ENCODE measurements at regions not wholly inside any gene's neighbourhood (a gene's known extent, or its start where the extent isn't known, plus 50 kb on each side); places are given as distances from the start of the nearest gene placed in this dataset.

GRCh38 chr1:34655875-34656240 is 99.0 kb upstream of the GJB5 start:
- no peaks in the 10 kb centered on the region for H3K36me3 ChIP-seq
- H3K9me3 ChIP-seq (replicated peaks in 1 of 11) = no peaks in the 10 kb centered on the region
- no peak overlapping the region; a peak in 1 of 22 replicates for H3K27ac ChIP-seq
- no peak overlapping the region for H3K9ac ChIP-seq
- H3K4me2 ChIP-seq = peak overlapping the region; percentile 2 to 53 (median 34); a peak in 12 of 22 replicates
- peaks cover 8 to 14% (median 12%) of the 10 kb centered on the region in 10 experiments; a peak in 17 of 20 replicates for H3K4me1 ChIP-seq
- H3K4me3 ChIP-seq = no peak overlapping the region
- H4K20me1 ChIP-seq = no peaks in the 10 kb centered on the region
- no peak for TF ChIP-seq Cebpa-rat (IDR thresholded peaks at IDR 0.05)
- H3K27me3 ChIP-seq = no peaks in the 10 kb centered on the region

- peak overlapping the region in 1 of 11 experiments; percentile 47; a peak in 1 of 22 replicates for H3K4me2 ChIP-seq
- no peaks in the 10 kb centered on the region for H3K27me3 ChIP-seq
Observed at GRCh38 chr1:34656299-34656698, 98.5 kb upstream of the GJB5 start.

GRCh38 chr1:34656731-34657130 is 98.1 kb upstream of the GJB5 start:
- H4K20me1 ChIP-seq = no peaks in the 10 kb centered on the region
- H3K9me3 ChIP-seq (replicated peaks in 1 of 11) = no peaks in the 10 kb centered on the region
- H3K36me3 ChIP-seq = no peaks in the 10 kb centered on the region
- H3K27ac ChIP-seq = no peak overlapping the region
- H3K9ac ChIP-seq = no peak overlapping the region
- H3K4me1 ChIP-seq = peaks cover 8 to 14% (median 12%) of the 10 kb centered on the region in 10 experiments; a peak in 17 of 20 replicates
- no peak overlapping the region for H3K4me3 ChIP-seq
- no peaks in the 10 kb centered on the region for H3K27me3 ChIP-seq
- no peak for TF ChIP-seq Cebpa-rat (IDR thresholded peaks at IDR 0.05)
- no peak overlapping the region for H3K4me2 ChIP-seq

More at GRCh38 chr1:34656299-34656698, 98.5 kb upstream of the GJB5 start:
- H3K4me3 ChIP-seq = no peak overlapping the region
- H3K36me3 ChIP-seq = no peaks in the 10 kb centered on the region
- peaks cover 8 to 14% (median 12%) of the 10 kb centered on the region in 10 experiments; a peak in 17 of 20 replicates for H3K4me1 ChIP-seq
- H4K20me1 ChIP-seq = no peaks in the 10 kb centered on the region
- no peak overlapping the region for H3K9ac ChIP-seq
- no peak overlapping the region for H3K27ac ChIP-seq
- no peaks in the 10 kb centered on the region for H3K9me3 ChIP-seq (replicated peaks in 1 of 11)
- TF ChIP-seq Cebpa-rat (IDR thresholded peaks at IDR 0.05) = no peak

- Histone ChIP-seq H3K27me3 (no peaks in the 10 kb centered on the region), H3K9ac (no peak overlapping the region), H3K4me3 (no peak overlapping the region), H3K4me2 (no peak overlapping the region), H3K9me3 (replicated peaks in 1 of 11) (no peaks in the 10 kb centered on the region), H3K27ac (no peak overlapping the region), H4K20me1 (no peaks in the 10 kb centered on the region), H3K4me1 (peaks cover 8 to 14% (median 12%) of the 10 kb centered on the region in 10 experiments; a peak in 17 of 20 replicates), H3K36me3 (no peaks in the 10 kb centered on the region)
- no peak for TF ChIP-seq Cebpa-rat (IDR thresholded peaks at IDR 0.05)
Observed at GRCh38 chr1:34657266-34657665, 97.6 kb upstream of the GJB5 start.

- no peak overlapping the region for H3K4me3 ChIP-seq
- TF ChIP-seq Cebpa-rat (IDR thresholded peaks at IDR 0.05) = no peak
- H3K36me3 ChIP-seq = no peaks in the 10 kb centered on the region
- no peaks in the 10 kb centered on the region for H4K20me1 ChIP-seq
- no peak overlapping the region for H3K4me2 ChIP-seq
- H3K27me3 ChIP-seq = no peaks in the 10 kb centered on the region
- H3K4me1 ChIP-seq = peaks cover 8 to 14% (median 12%) of the 10 kb centered on the region in 10 experiments; a peak in 17 of 20 replicates
- no peak overlapping the region for H3K9ac ChIP-seq
- H3K9me3 ChIP-seq (replicated peaks in 1 of 11) = no peaks in the 10 kb centered on the region
- H3K27ac ChIP-seq = no peak overlapping the region
Observed at GRCh38 chr1:34657849-34658248, 97.0 kb upstream of the GJB5 start.

- no peak overlapping the region for H3K4me2 ChIP-seq
- no peak overlapping the region for H3K4me3 ChIP-seq
- no peak overlapping the region for H3K27ac ChIP-seq
- H3K4me1 ChIP-seq = no peaks in the 10 kb centered on the region
- H4K20me1 ChIP-seq = no peaks in the 10 kb centered on the region
- no peaks in the 10 kb centered on the region for H3K27me3 ChIP-seq
- H3K9ac ChIP-seq = no peak overlapping the region
- peaks cover 0 to under 1% (median 0%) of the 10 kb centered on the region in 11 experiments; a peak in 1 of 22 replicates for H3K9me3 ChIP-seq (replicated peaks in 1 of 11)
- H3K36me3 ChIP-seq = no peaks in the 10 kb centered on the region
- no peak for TF ChIP-seq Cebpa-rat (IDR thresholded peaks at IDR 0.05)
Observed at GRCh38 chr1:34663031-34663430, 91.8 kb upstream of the GJB5 start.

- Histone ChIP-seq H3K27me3 (no peaks in the 10 kb centered on the region), H4K20me1 (no peaks in the 10 kb centered on the region), H3K9me3 (replicated peaks in 1 of 11) (peaks cover 28 to 50% (median 37%) of the 10 kb centered on the region in 11 experiments), H3K4me3 (no peak overlapping the region), H3K27ac (no peak overlapping the region), H3K4me1 (no peaks in the 10 kb centered on the region), H3K36me3 (no peaks in the 10 kb centered on the region; a peak in 2 of 22 replicates), H3K4me2 (no peak overlapping the region), H3K9ac (no peak overlapping the region)
- no peak for TF ChIP-seq Cebpa-rat (IDR thresholded peaks at IDR 0.05)
Observed at GRCh38 chr1:34668063-34668462, 86.8 kb upstream of the GJB5 start.

- Histone ChIP-seq H3K27me3 (no peaks in the 10 kb centered on the region), H3K27ac (no peak overlapping the region), H3K4me2 (no peak overlapping the region), H3K4me3 (no peak overlapping the region), H4K20me1 (no peaks in the 10 kb centered on the region), H3K4me1 (no peaks in the 10 kb centered on the region), H3K9ac (no peak overlapping the region), H3K9me3 (replicated peaks in 1 of 11) (peaks cover 29 to 64% (median 39%) of the 10 kb centered on the region in 11 experiments), H3K36me3 (no peaks in the 10 kb centered on the region; a peak in 2 of 22 replicates)
- TF ChIP-seq Cebpa-rat (IDR thresholded peaks at IDR 0.05) = no peak
Observed at GRCh38 chr1:34670982-34671381, 83.9 kb upstream of the GJB5 start.

GRCh38 chr1:34671887-34672286 is 83.0 kb upstream of the GJB5 start:
- TF ChIP-seq Cebpa-rat (IDR thresholded peaks at IDR 0.05) = no peak
- Histone ChIP-seq H3K4me1 (no peaks in the 10 kb centered on the region), H3K9me3 (replicated peaks in 1 of 11) (peaks cover 29 to 64% (median 39%) of the 10 kb centered on the region in 11 experiments), H3K4me2 (no peak overlapping the region), H3K36me3 (no peaks in the 10 kb centered on the region; a peak in 2 of 22 replicates), H4K20me1 (no peaks in the 10 kb centered on the region), H3K27me3 (no peaks in the 10 kb centered on the region), H3K4me3 (0 out of 20 replicates have a peak overlapping the region, but pooled peaks of 1 of the 10 experiments have one; percentile 17), H3K27ac (no peak overlapping the region), H3K9ac (no peak overlapping the region)

Measured in BLaER1 treated with 17β-estradiol and CSF1 and Interleukin-3, amounts not matched to agents 10 nM and 100 nM (cell line).